GM18499 (cell line): ENCODE measurements at regions not wholly inside any gene's neighbourhood (a gene's known extent, or its start where the extent isn't known, plus 50 kb on each side); places are given as distances from the start of the nearest gene placed in this dataset.

Experiments
- ATAC-seq: cut with Tn5 transposase; IDR thresholded peaks from one replicate; pipeline ENCODE4 v1.9.1; 2021; ENCODE audit warnings: moderate number of reproducible peaks; ENCODE audit not compliant: insufficient read depth, unreplicated experiment

DNA sequence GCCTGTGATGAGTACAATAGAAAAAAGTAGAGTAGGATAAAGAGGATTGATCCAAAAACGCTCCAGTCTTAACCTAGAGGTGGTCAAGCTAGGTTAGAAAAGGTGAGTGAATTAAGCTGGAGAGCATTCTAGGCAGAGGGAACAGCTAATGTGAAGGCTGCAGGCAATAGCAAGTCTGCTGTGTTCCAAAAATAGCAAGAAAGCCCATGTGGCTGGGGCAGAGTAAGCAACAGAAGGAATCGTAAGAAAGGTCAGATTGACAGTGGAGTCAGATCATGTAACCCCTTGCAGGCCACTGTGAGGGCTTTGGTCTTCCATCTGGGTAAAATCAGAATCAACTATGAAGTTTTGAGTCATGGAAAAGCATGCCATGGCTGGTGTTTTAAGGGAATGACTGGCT, 155.0 kb downstream of the OPN5 start:
- ATAC-seq, result no peak

DNA sequence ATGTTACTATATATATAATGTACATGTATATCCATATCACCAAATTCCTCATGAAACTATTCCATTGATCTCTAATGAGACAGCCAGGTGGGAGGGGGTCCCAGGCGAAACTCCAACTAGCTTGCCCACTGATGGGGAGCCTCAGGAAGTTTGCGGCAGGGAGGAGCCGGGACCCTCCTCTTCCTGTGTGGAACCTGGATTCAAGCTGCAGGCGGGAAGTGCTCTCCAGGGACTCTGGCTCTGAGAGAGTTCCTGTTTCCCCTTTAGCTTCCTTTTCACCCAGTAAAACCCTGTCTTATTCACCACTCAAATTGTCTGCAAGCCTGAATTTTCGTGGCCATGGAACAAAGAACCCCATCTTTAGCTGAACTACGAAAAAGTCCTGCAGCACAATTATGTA, 152.2 kb downstream of the OPN5 start:
- no peak for ATAC-seq

- no peak for ATAC-seq
Measured at GRCh38 chr6:47932575-47932974, 150.7 kb downstream of the OPN5 start.

DNA sequence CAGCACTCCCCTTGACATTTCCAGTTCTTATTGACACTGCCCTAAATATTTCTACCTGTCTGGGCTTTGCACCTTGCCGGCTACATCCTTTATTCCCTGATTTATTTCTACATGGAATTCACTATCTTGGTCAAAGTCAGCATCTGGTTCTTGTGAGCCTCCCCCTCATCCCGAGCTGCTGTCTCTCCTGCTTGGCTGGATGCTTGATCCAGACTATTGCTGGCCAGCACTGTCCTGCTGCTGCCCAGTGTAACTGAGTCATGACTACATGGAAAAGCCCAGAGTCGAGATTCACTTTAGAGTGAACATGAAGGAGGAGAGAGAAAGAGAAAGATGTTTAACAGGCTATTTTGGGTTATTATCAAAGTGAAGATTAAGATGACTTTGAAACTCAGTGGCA, 142.2 kb downstream of the OPN5 start:
- no peak for ATAC-seq

- no peak for ATAC-seq
Measured at GRCh38 chr6:47922391-47922790, 140.6 kb downstream of the OPN5 start.

DNA sequence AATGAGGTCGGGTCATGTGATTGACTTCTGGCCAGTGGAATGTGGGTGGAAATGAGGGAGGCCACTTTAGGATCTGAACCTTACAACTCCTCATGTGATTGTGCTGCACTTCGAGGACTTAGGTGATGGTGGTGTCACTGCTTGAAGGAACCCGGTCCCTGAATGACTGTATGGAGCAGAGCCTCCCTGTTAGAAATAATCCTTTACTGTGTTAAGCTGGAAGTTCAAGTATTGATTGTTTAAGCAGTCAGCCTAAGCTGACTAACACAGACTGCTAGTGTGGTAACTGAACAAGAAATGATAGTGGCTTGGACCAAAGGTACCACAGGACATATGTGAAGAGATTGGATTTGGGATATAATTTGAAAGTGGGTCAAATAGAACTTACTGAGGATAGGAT, 138.0 kb downstream of the OPN5 start:
- ATAC-seq, result no peak

GRCh38 chr6:47917811-47918210, 136.0 kb downstream of the OPN5 start:
- ATAC-seq, result no peak

- ATAC-seq, result no peak
Measured at GRCh38 chr6:47917202-47917601, 135.4 kb downstream of the OPN5 start.

DNA sequence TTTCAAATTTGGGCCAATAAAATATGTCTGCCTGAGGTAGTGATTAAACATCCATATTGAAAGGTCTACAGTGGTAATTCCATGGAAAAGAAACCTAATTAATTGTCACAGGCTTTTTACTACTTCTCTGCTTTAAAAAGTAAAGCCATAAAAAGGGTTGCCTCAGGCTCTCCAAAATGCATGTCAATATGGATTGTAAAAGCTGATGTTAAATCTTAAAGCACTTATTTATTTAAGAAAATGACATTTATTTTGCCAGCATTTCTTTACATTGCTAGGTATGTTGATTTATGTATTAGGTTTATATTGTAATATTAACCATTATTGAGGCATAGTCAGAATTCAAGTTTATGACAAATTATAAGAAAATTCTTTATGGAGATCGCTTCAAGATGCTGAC, 133.2 kb downstream of the OPN5 start:
- no peak for ATAC-seq

GRCh38 chr6:47908271-47908670, 126.4 kb downstream of the OPN5 start:
- no peak for ATAC-seq

DNA sequence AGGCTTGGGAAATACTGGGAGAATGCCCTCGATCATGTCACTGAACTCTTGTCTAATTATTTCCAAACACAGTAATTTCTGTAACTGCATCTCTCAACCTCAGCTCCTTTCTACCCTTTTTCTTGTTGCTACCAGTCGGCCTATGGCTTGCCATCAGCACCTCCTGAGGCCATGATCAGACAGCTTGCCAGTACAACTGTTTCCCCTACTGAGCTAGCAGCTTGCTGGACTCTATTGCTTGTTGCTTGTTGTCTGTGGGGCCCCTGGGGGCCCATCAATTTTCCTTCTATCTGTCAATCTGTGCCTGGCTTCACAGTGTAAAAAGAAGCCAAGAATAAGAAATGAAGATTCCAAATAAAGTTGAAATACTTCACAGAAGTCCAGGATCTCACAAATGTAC, 123.9 kb downstream of the OPN5 start:
- no peak for ATAC-seq

DNA sequence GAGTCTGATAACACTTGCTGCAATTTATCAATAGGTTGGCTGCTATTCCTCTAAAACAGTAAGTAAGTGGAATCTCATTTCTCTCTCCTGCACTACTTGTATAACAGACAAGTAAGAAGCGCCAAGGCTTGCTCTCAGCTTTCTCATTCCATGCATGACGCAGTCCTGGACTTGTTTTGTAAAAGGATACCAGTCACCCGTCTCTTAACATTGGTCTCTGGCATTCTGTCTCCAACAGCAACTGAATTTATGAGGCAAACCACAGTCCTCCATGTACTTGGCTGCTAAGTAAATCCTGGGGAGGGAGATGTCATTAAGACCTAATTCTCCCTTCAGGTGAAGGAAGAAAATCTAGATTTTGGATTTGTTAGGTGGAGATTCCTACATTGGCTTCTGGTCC, 115.4 kb downstream of the OPN5 start:
- no peak for ATAC-seq

GRCh38 chr6:47890326-47890875, 108.6 kb downstream of the OPN5 start:
- no peak for ATAC-seq

- ATAC-seq, result no peak
Measured at GRCh38 chr6:47879015-47879414, 97.2 kb downstream of the OPN5 start.
